22Rv1 (cell line): ENCODE measurements at regions not wholly inside any gene's neighbourhood (a gene's known extent, or its start where the extent isn't known, plus 50 kb on each side); places are given as distances from the start of the nearest gene placed in this dataset.

Experiments used
- H3K27ac ChIP-seq: fragments of 450-650 bp; 2 replicates; pipeline ENCODE4 v1.5.1; 2017
- CTCF ChIP-seq: fragments of 450-650 bp; IDR thresholded peaks from 2 replicates; pipeline ENCODE4 v1.5.1; 2017; ENCODE audit warnings: mild to moderate bottlenecking
- ZFX ChIP-seq: fragments of 450-650 bp; IDR thresholded peaks from 2 replicates; pipeline ENCODE4 v1.6.1; 2017; ENCODE audit warnings: antibody characterized with exemption, borderline replicate concordance

- no peak for TF ChIP-seq CTCF
- no peak overlapping the region for H3K27ac ChIP-seq
These were observed 784.2 kb upstream of the RIOK2 start for GRCh38 chr5:97967292-97967691.

GRCh38 chr5:97968346-97968745 lies 785.3 kb upstream of the RIOK2 start:
- TF ChIP-seq CTCF (no peak), ZFX (no peak)
- H3K27ac ChIP-seq, result no peak overlapping the region

- no peak overlapping the region for H3K27ac ChIP-seq
- TF ChIP-seq CTCF, result no peak
- no peak for TF ChIP-seq ZFX
These were observed 793.7 kb upstream of the RGMB start for GRCh38 chr5:97979740-97980139.

- TF ChIP-seq ZFX (no peak), CTCF (no peak)
- no peak overlapping the region for H3K27ac ChIP-seq
These were observed 793.2 kb upstream of the RGMB start for GRCh38 chr5:97980291-97980690.

GRCh38 chr5:97986069-97986468 lies 787.4 kb upstream of the RGMB start:
- TF ChIP-seq ZFX (no peak), CTCF (no peak)
- no peak overlapping the region for H3K27ac ChIP-seq

- no peak for TF ChIP-seq ZFX
- no peak overlapping the region for H3K27ac ChIP-seq
These were observed 782.2 kb upstream of the RGMB start for GRCh38 chr5:97991236-97991635.

GRCh38 chr5:97998941-97999340 lies 774.5 kb upstream of the RGMB start:
- H3K27ac ChIP-seq, result no peak overlapping the region
- no peak for TF ChIP-seq ZFX
- no peak for TF ChIP-seq CTCF

- no peak for TF ChIP-seq CTCF
- TF ChIP-seq ZFX, result no peak
- no peak overlapping the region for H3K27ac ChIP-seq
These were observed 769.0 kb upstream of the RGMB start for GRCh38 chr5:98004463-98004862.
